Stimulated activated naive CD8-positive, alpha-beta T cell treated with anti-CD3 and anti-CD28 coated beads, Interleukin-15, Interleukin-2, amounts not matched to agents 100 ng/mL and 50 ng/mL, for 24 hours (primary cell): ENCODE measurements at regions not wholly inside any gene's neighbourhood (a gene's known extent, or its start where the extent isn't known, plus 50 kb on each side); places are given as distances from the start of the nearest gene placed in this dataset.
A peak's percentile ranks its signal among the peaks of the same experiment; 100 is the strongest.

Source experiments
- H3K27ac Mint-ChIP-seq: one replicate; pipeline ENCODE4 v1.8.0; 2021; ENCODE audit warnings: mild to moderate bottlenecking, mixed read lengths
- H3K27me3 Mint-ChIP-seq: one replicate; pipeline ENCODE4 v1.8.0; 2021; ENCODE audit warnings: mixed read lengths
- H3K36me3 Mint-ChIP-seq: one replicate; pipeline ENCODE4 v1.8.0; 2021; ENCODE audit warnings: low read depth, mixed read lengths
- H3K4me1 Mint-ChIP-seq: one replicate; pipeline ENCODE4 v1.8.0; 2021; ENCODE audit warnings: low read depth, mixed read lengths
- H3K4me3 Mint-ChIP-seq: one replicate; pipeline ENCODE4 v1.8.0; 2021; ENCODE audit warnings: mild to moderate bottlenecking, mixed read lengths
- H3K9me3 Mint-ChIP-seq: one replicate; pipeline ENCODE4 v1.8.0; 2021; ENCODE audit warnings: mixed read lengths

DNA sequence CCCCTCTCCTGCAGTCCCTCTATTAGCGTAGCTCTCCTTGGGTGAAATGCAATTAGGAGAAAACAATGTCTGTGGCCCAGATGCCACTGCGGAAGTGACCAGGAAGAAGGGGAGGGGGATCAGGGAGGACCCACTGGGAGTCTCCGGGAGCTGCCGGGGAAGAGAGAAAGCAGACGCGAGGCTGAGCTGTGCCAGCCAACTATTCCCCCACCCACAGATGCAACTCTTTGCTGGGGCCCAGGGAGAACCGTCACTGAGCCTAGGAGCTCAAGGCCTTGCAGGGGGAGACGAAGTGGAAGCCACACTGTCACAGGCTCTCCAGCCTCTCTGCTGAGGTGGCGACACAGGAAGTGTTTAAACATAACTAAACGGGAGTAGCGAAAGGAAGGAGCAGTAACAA is 149.2 kb downstream of the BCOR start:
- Mint-ChIP-seq H3K4me1 (no peaks in the 10 kb centered on the region), H3K36me3 (no peaks in the 10 kb centered on the region), H3K9me3 (no peaks in the 10 kb centered on the region), H3K27me3 (no peaks in the 10 kb centered on the region), H3K4me3 (no peak overlapping the region), H3K27ac (no peak overlapping the region)

DNA sequence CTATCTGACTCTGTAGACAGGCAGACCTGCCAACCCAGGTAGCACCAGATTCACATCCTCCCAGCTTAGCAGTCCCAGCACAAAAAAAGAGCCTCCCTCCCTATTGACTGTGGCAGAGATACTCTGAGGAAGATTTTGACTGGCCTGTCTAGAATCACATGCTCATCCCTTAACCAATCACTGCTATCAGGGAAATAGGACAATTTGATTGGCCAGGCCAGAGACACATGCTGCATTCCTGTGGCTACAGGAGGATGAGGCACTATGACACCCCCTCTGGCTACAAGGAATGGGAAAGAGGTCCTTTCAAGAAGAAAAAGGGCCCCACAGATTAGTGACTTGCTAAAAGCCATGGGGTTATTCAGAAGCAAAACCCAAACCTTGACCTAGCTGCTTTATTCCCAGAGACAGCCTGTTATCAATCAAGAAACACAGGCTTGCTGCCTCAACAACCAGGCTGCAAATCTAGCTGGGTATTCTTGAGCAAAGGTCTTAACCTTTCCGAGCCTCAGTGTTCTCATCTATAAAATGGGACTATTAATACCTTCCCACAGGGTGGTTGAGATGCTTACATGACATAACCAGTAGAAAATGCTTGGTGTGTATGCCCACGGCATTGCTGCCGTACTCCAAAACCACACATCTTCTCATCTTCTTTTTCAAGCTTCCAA is 147.6 kb downstream of the BCOR start:
- Mint-ChIP-seq H3K9me3 (no peaks in the 10 kb centered on the region), H3K4me1 (peaks cover 3% of the 10 kb centered on the region), H3K27ac (no peak overlapping the region), H3K27me3 (no peaks in the 10 kb centered on the region), H3K36me3 (no peaks in the 10 kb centered on the region), H3K4me3 (no peak overlapping the region)

DNA sequence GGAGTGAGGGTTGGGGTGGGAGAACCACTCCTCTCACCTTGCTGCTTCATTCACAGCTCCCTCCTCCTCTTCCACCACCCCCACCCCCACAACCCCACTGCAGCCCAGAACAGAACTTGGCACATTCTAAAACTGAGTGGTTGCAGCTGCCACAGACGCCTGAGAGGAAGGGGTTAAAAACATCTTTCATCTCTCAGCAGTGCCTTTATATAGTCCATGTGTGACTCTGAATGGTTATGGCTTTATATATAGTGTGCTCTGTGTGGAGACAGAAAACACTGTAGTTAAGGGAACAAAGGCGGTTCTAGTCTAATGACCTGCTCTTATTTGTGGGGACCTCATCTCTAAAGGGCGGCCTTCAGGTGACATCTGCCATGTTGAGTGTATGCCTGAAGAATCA is 144.8 kb downstream of the BCOR start:
- Mint-ChIP-seq H3K4me1 (peaks cover 6% of the 10 kb centered on the region), H3K27me3 (no peaks in the 10 kb centered on the region), H3K27ac (no peak overlapping the region), H3K36me3 (no peaks in the 10 kb centered on the region), H3K4me3 (no peak overlapping the region), H3K9me3 (no peaks in the 10 kb centered on the region)

DNA sequence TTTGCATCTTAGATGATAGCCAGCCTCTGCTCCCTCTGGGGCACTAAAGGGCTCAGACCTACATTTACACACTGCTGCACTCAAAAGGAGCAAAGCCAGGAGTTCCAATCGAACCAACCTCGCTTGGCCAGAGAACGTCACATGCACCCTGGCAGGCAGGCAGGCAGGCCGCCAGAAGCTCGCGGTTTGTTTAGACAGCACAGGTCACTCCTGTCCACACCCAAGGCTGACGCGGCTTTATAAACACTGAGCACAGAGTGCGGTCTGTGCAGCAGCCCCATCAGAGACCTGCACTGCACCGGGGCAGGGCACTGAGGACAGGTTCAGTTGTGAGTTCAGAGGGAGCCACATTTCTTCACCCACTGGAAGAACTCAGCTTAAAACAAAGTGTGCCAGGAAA is 143.9 kb downstream of the BCOR start:
- H3K27me3 Mint-ChIP-seq, result no peaks in the 10 kb centered on the region
- no peaks in the 10 kb centered on the region for H3K9me3 Mint-ChIP-seq
- H3K4me1 Mint-ChIP-seq, result peaks cover 6% of the 10 kb centered on the region
- no peaks in the 10 kb centered on the region for H3K36me3 Mint-ChIP-seq
- H3K4me3 Mint-ChIP-seq, result no peak overlapping the region
- no peak overlapping the region for H3K27ac Mint-ChIP-seq

DNA sequence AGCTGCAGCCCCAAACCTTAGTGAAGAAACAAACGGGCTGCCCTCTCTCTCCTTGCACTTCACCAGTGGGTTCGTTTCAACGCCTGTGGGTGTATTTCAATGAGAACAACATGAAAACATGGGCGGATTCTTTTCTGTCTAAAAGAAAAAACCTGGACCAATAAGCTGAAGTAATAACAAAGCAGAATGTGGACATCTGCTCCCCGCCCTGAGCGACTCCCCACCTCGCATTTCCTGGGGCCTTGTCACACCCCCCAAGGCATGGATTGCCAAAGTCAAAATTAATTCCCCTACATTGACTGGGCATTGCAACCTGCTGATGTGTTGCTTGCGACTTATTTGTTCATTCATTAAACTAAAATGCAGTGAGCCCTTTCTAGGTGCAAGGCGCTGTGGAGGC is 142.9 kb downstream of the BCOR start:
- no peaks in the 10 kb centered on the region for H3K36me3 Mint-ChIP-seq
- H3K9me3 Mint-ChIP-seq, result no peaks in the 10 kb centered on the region
- no peaks in the 10 kb centered on the region for H3K27me3 Mint-ChIP-seq
- H3K4me3 Mint-ChIP-seq, result no peak overlapping the region
- H3K4me1 Mint-ChIP-seq, result peaks cover 6% of the 10 kb centered on the region
- H3K27ac Mint-ChIP-seq, result no peak overlapping the region

DNA sequence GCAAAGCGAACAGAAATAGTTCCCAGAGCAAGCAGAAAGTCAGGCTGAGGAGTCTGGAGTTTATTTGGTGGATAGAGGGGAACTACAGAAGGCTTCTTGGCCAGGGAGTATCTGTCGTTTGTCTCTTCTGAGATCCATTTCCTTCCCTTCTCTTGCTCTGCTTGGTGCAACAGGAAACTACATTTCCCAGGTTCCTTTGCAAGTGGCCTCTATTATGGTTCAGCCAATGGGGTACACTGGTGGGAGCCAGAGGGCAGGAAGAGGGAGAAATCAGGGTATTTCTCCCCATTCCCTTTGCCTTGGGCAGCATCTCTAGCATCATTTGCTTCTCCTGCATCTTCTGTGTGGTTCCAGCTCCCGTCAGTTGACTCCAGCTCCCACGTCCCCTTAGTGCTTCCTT is 142.1 kb downstream of the BCOR start:
- H3K9me3 Mint-ChIP-seq, result no peaks in the 10 kb centered on the region
- no peak overlapping the region for H3K4me3 Mint-ChIP-seq
- H3K27ac Mint-ChIP-seq, result no peak overlapping the region
- no peaks in the 10 kb centered on the region for H3K36me3 Mint-ChIP-seq
- H3K4me1 Mint-ChIP-seq, result peaks cover 6% of the 10 kb centered on the region
- no peaks in the 10 kb centered on the region for H3K27me3 Mint-ChIP-seq

DNA sequence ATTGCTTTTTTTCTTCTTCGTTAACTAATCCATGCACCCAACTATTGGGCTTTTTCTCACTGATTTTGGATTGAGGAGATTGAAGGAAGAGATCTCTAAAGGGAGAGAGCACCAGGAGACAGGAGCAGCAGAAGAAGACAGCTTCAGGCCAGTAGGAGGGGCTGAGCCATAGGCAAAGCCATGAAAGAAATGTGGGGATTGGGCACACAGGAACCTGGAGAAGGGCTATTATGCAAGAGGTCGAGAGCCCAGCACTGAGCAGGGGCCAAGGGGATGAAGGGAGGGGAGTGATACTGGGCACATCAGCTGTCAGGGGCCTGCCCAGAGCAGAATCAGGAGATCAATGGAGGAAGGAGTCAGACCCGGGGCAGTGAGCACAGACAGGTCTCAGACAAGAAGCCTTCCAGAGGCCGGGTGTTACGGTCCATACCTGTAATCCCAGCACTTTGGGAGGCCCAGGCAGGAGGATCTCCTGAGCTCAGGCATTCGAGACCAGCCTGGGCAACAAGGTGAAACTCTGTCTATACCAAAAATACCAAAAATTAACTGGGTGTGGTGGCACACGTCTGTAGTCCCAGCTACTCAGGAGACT is 140.9 kb downstream of the BCOR start:
- Mint-ChIP-seq H3K27ac (no peak overlapping the region), H3K36me3 (no peaks in the 10 kb centered on the region), H3K27me3 (no peaks in the 10 kb centered on the region), H3K9me3 (no peaks in the 10 kb centered on the region), H3K4me3 (no peak overlapping the region), H3K4me1 (peaks cover 6% of the 10 kb centered on the region)

DNA sequence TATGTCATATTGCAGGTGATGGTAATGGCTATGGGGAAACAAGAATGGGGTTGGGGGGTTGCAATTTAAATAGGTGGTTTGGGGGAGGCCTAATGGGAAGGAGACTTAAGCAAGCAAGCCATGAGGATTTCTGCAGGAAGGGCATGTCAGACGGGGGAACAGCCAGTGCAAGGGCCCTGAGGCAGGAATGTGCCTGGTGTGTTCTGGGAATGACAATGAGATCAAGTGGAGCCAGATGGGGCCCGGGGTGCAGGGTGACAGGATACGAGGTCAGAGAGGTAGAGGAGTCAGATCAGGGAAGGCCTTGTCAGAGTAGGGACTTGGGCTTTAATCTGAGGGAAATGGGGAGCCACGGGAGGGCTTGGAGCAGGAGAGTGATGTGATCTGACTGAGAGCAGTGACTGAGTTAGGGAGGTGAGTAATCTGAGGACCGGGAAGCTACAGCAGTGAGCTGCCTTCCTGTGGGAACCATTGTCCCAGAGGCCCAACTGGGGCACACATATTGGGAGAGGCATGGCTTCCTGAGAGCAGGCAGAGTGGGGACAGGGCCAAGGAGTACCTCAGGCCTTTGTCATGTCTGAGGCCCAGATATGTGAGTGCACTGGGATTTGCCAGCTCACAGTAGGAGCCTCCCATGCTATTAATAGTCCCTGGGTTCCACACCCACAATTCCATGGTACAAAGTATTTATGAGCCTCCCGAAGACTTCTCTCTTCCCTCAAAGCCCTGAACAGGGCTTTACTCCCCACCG is 139.8 kb downstream of the BCOR start:
- peaks cover 6% of the 10 kb centered on the region for H3K4me1 Mint-ChIP-seq
- H3K9me3 Mint-ChIP-seq, result no peaks in the 10 kb centered on the region
- peak overlapping the region; percentile 45 for H3K27ac Mint-ChIP-seq
- H3K36me3 Mint-ChIP-seq, result no peaks in the 10 kb centered on the region
- H3K27me3 Mint-ChIP-seq, result no peaks in the 10 kb centered on the region
- no peak overlapping the region for H3K4me3 Mint-ChIP-seq

DNA sequence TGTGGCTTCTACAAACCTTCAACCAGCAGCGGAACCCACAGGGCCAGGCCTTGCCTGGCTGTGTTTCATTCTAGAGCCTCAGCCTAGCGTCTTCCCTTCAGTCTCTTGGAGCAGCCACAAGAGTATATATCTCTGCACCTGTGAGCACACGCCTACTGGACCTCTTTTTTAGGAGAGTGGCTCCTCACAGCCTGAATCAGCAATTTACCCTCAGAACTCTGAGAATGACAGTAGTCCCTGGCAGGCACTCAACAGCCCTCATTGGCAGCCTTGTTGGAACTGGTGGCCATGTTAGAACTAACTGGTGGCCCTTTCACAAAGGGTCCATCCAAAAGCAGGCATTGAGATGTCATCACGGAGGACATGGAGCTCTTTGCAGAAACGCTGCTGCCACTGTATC is 138.9 kb downstream of the BCOR start:
- Mint-ChIP-seq H3K27ac (no peak overlapping the region), H3K4me3 (no peak overlapping the region), H3K27me3 (no peaks in the 10 kb centered on the region), H3K9me3 (no peaks in the 10 kb centered on the region), H3K36me3 (no peaks in the 10 kb centered on the region), H3K4me1 (peaks cover 6% of the 10 kb centered on the region)

DNA sequence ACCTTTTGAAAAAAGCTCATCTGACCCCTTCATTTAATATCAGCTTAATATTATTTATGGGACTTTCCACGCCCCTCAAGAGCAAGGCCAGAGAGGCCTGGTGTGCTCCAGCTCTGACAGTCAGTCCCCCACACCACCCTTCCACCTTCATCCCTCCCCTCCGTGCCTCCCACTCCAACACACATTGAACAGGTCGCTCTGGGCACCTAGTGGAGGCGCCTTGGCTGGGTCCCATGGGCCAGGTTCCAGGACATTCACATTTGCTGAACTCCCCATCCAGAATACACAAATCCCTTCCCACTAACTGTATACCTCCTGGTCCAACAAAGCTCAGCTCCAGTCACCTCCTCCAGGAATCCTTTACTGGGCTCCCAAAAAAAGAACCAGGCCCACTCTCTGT is 137.5 kb downstream of the BCOR start:
- no peak overlapping the region for H3K4me3 Mint-ChIP-seq
- H3K27me3 Mint-ChIP-seq, result no peaks in the 10 kb centered on the region
- H3K4me1 Mint-ChIP-seq, result peaks cover 2% of the 10 kb centered on the region
- no peaks in the 10 kb centered on the region for H3K36me3 Mint-ChIP-seq
- H3K9me3 Mint-ChIP-seq, result no peaks in the 10 kb centered on the region
- no peak overlapping the region for H3K27ac Mint-ChIP-seq

DNA sequence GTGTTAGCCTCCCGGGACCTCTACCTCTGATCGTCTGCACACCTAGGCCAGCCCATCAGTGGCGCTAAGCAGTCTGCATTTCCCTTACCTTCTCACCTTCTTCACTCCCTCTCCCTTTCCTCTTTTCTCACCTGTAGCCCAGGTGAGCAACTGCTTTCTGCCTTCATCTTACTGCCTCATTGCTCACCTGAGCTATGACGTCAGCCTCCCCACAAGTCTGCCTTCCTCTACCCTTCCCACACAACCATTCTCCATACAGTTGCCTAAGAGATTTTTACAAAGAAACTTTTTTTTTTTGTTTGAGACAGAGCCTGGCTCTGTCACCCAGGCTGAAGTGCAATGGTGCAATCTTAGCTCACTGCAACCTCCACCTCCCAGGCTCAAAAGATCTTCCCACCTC is 136.3 kb downstream of the BCOR start:
- Mint-ChIP-seq H3K4me3 (no peak overlapping the region), H3K27ac (no peak overlapping the region), H3K9me3 (no peaks in the 10 kb centered on the region), H3K36me3 (no peaks in the 10 kb centered on the region), H3K4me1 (no peaks in the 10 kb centered on the region), H3K27me3 (no peaks in the 10 kb centered on the region)

DNA sequence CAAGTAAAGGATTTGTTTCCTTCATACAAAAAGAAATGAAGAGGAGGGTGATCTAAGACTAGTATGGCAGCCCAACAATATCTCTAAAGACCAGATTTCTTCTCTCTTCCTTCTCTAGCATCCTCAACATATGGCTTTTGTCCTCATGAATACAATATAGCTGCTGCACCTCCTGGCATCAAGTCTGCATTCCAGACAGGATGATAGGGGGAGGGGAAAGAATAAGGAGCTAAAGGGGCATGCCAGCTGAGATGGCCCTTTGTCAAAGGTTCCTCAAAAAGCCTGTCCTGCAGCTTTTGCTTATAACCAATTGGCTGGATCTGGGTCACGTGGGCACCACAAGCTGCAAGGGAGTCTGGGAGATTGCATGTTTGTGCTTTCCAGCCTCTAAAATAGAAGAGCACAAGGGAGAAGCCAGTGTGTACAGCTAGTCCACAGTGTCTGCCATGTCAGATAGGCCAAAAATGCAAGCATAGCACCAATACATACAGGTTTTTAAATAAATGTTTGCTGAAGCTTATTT is 132.6 kb downstream of the BCOR start:
- Mint-ChIP-seq H3K27me3 (no peaks in the 10 kb centered on the region), H3K27ac (no peak overlapping the region), H3K4me3 (no peak overlapping the region), H3K4me1 (peaks cover 13% of the 10 kb centered on the region), H3K36me3 (no peaks in the 10 kb centered on the region), H3K9me3 (no peaks in the 10 kb centered on the region)

DNA sequence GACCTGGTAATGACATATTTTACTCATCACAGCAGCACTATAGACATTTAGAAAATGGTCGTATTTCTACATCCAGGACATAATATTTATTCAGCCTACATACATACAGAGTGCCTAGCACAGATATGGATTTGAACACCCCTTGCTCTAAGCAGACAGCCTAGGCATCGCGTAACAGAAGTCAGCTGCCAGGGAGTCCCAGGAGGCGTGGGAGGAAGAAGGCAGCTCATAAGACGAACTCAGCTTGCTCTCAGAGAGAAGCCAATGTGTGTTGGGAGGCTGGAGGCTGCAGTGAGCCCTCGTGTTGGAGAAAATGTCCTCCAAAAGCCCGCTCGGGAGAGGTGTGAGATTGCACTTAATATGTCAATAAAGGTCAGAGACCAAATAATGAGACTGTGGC is 131.6 kb downstream of the BCOR start:
- Mint-ChIP-seq H3K27me3 (no peaks in the 10 kb centered on the region), H3K27ac (no peak overlapping the region), H3K36me3 (no peaks in the 10 kb centered on the region), H3K4me1 (peaks cover 13% of the 10 kb centered on the region), H3K9me3 (no peaks in the 10 kb centered on the region), H3K4me3 (no peak overlapping the region)

DNA sequence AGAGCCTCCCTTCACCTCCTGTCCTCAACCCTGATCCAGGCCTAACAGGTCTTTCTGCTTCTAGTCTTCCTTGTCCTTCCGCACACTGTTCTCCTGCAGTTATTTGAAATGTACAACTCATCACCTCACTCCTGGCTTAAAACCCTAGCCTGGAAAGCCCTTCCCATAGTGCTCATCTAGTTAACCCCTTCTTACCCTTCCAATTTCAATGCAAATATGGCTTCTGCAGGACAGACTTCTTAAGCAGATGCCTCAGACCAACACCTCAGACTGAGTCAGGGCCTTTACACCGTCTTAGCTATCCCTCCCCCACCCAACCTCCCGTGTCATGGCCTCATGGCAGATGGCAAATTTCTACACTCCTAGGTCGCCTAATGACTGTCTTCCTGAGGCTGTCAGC is 130.4 kb downstream of the BCOR start:
- Mint-ChIP-seq H3K27ac (no peak overlapping the region), H3K36me3 (no peaks in the 10 kb centered on the region), H3K27me3 (no peaks in the 10 kb centered on the region), H3K4me1 (peaks cover 13% of the 10 kb centered on the region), H3K4me3 (no peak overlapping the region), H3K9me3 (no peaks in the 10 kb centered on the region)

DNA sequence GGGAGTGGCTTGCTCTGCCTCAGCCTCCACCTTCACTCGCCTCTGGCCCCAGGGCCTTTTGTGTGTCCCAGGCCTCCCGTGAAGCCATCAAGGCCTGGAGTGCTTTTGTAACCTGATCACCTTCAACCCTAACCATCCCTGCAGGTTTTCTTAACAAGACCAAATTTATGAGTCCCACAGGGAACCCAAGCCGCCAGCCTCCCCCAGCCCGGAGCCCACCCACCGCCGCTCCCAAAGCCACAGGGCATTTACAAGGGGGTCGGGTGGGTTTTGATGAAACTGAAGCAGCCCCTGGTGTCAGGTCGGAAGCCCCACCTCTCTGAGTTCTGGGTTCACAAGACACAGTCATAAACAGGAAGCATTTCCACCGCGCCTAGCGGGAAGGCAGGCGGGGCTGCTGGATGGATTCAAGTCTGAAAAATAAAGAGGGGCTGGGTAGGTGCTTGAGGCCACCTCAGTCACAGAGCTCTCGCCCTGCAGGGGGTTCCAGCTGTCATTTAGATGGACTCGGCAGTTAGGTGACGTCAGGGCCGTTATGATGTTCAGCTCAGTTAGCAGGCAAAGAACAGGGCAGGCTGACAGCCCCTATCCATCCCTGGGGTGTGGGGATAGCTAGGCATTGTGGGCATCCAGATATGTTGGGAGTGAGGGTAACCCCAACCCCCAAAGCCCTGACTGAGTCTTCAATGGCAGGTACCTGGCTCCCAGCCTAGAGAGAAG is 128.5 kb downstream of the BCOR start:
- H3K27ac Mint-ChIP-seq, result no peak overlapping the region
- no peaks in the 10 kb centered on the region for H3K27me3 Mint-ChIP-seq
- H3K4me3 Mint-ChIP-seq, result peak overlapping the region; percentile 1
- H3K4me1 Mint-ChIP-seq, result peaks cover 13% of the 10 kb centered on the region
- no peaks in the 10 kb centered on the region for H3K9me3 Mint-ChIP-seq
- H3K36me3 Mint-ChIP-seq, result no peaks in the 10 kb centered on the region
